ENCODE measurements at regions not wholly inside any gene's neighbourhood (a gene's known extent, or its start where the extent isn't known, plus 50 kb on each side); places are given as distances from the start of the nearest gene placed in this dataset.

- 76% methylated on average over 3 of the region's 3 CpGs for WGBS
- no peak for TF ChIP-seq CTCF (IDR thresholded peaks at IDR 0.05; ENCODE audit: low read depth, low read length, missing input control)
- no peak for TF ChIP-seq JUND (IDR thresholded peaks at IDR 0.05)
- no peak for TF ChIP-seq NR2F2 (IDR thresholded peaks at IDR 0.05)
- TF ChIP-seq HNF4A (conservative IDR thresholded peaks at IDR 0.05) = no peak
- no peak for TF ChIP-seq YY1 (IDR thresholded peaks at IDR 0.05)
- TF ChIP-seq ZBTB33 (IDR thresholded peaks at IDR 0.05) = no peak
- no peak for TF ChIP-seq SP1 (IDR thresholded peaks at IDR 0.05)
- TF ChIP-seq HNF4G (IDR thresholded peaks at IDR 0.05) = no peak
- TF ChIP-seq RXRA (IDR thresholded peaks at IDR 0.05) = no peak
- TF ChIP-seq REST (IDR thresholded peaks at IDR 0.05) = no peak
- TF ChIP-seq FOXA2 (IDR thresholded peaks at IDR 0.05) = no peak
- H3K9me3 ChIP-seq (ENCODE audit: control insufficient read depth in 4 of 4, low read length in 3 of 4) = no peaks in the 10 kb centered on the region
These were observed 1151.5 kb upstream of the SPRY2 start for GRCh38 chr13:81492449-81492848.

GRCh38 chr13:81488021-81488420 is 1147.1 kb upstream of the SPRY2 start:
- no peaks in the 10 kb centered on the region for H3K9me3 ChIP-seq (ENCODE audit: control insufficient read depth in 4 of 4, low read length in 3 of 4)
- no peaks in the 10 kb centered on the region for H3K36me3 ChIP-seq (ENCODE audit: control insufficient read depth in 4 of 4, insufficient read depth in 3 of 4, low read depth in 1 of 4, low read length in 3 of 4)
- 77% methylated on average over 1 of the region's 1 CpG for WGBS
- H3K27me3 ChIP-seq (ENCODE audit: control insufficient read depth in 4 of 4, insufficient read depth in 4 of 4, low read length in 3 of 4) = peaks cover 0 to 2% (median 0%) of the 10 kb centered on the region in 4 donors
- no peaks in the 10 kb centered on the region for H3K4me1 ChIP-seq (ENCODE audit: control insufficient read depth in 4 of 4, insufficient read depth in 4 of 4, low read length in 3 of 4)
- TF ChIP-seq YY1 (IDR thresholded peaks at IDR 0.05) (no peak), FOXA2 (IDR thresholded peaks at IDR 0.05) (no peak)
- DNase-seq (ENCODE audit: low spot score) = no peak
- H3K4me3 ChIP-seq (ENCODE audit: low read depth in 1 of 3, low read length in 3 of 3) = no peak overlapping the region
- no peak overlapping the region for H3K27ac ChIP-seq (ENCODE audit: low read depth in 1 of 2, low read length in 2 of 2)
- no peak overlapping the region for H3K9ac ChIP-seq (ENCODE audit: low read depth in 1 of 2, low read length in 2 of 2)

More at GRCh38 chr13:81492449-81492848, 1151.5 kb upstream of the SPRY2 start:
- H3K4me3 ChIP-seq (ENCODE audit: low read depth in 1 of 3, low read length in 3 of 3) = no peak overlapping the region
- H3K36me3 ChIP-seq (ENCODE audit: control insufficient read depth in 4 of 4, insufficient read depth in 3 of 4, low read depth in 1 of 4, low read length in 3 of 4) = no peaks in the 10 kb centered on the region
- no peak overlapping the region for H3K27ac ChIP-seq (ENCODE audit: low read depth in 1 of 2, low read length in 2 of 2)
- H3K9ac ChIP-seq (ENCODE audit: low read depth in 1 of 2, low read length in 2 of 2) = no peak overlapping the region
- DNase-seq (ENCODE audit: low spot score) = no peak
- H3K4me1 ChIP-seq (ENCODE audit: control insufficient read depth in 4 of 4, insufficient read depth in 4 of 4, low read length in 3 of 4) = no peaks in the 10 kb centered on the region
- peaks cover 0 to 2% (median 0%) of the 10 kb centered on the region in 4 donors for H3K27me3 ChIP-seq (ENCODE audit: control insufficient read depth in 4 of 4, insufficient read depth in 4 of 4, low read length in 3 of 4)

- H3K36me3 ChIP-seq (ENCODE audit: control insufficient read depth in 4 of 4, insufficient read depth in 3 of 4, low read depth in 1 of 4, low read length in 3 of 4) = no peaks in the 10 kb centered on the region
- 46% methylated on average over 3 of the region's 3 CpGs for WGBS
- H3K27me3 ChIP-seq (ENCODE audit: control insufficient read depth in 4 of 4, insufficient read depth in 4 of 4, low read length in 3 of 4) = peaks cover 0 to 2% (median 0%) of the 10 kb centered on the region in 4 donors
- no peak for DNase-seq (ENCODE audit: low spot score)
- no peak overlapping the region for H3K27ac ChIP-seq (ENCODE audit: low read depth in 1 of 2, low read length in 2 of 2)
- H3K4me1 ChIP-seq (ENCODE audit: control insufficient read depth in 4 of 4, insufficient read depth in 4 of 4, low read length in 3 of 4) = no peaks in the 10 kb centered on the region
- H3K4me3 ChIP-seq (ENCODE audit: low read depth in 1 of 3, low read length in 3 of 3) = no peak overlapping the region
- H3K9ac ChIP-seq (ENCODE audit: low read depth in 1 of 2, low read length in 2 of 2) = no peak overlapping the region
- no peaks in the 10 kb centered on the region for H3K9me3 ChIP-seq (ENCODE audit: control insufficient read depth in 4 of 4, low read length in 3 of 4)
- TF ChIP-seq NR2F2 (IDR thresholded peaks at IDR 0.05) (no peak), SP1 (IDR thresholded peaks at IDR 0.05) (no peak), JUND (IDR thresholded peaks at IDR 0.05) (no peak), GABPA (IDR thresholded peaks at IDR 0.05 in 1 of 2, conservative IDR thresholded peaks at IDR 0.05 in 1 of 2) (no peak), RAD21 (IDR thresholded peaks at IDR 0.05) (no peak), TAF1 (conservative IDR thresholded peaks at IDR 0.05) (no peak), ZBTB33 (IDR thresholded peaks at IDR 0.05) (no peak), ATF3 (IDR thresholded peaks at IDR 0.05) (no peak), CTCF (IDR thresholded peaks at IDR 0.05; ENCODE audit: low read depth, low read length, missing input control) (no peak), FOXA1 (IDR thresholded peaks at IDR 0.05) (no peak), YY1 (IDR thresholded peaks at IDR 0.05) (no peak), HNF4G (IDR thresholded peaks at IDR 0.05) (no peak)
These were observed 1146.2 kb upstream of the SPRY2 start for GRCh38 chr13:81487151-81487550.
